ENCODE measurements at regions not wholly inside any gene's neighbourhood (a gene's known extent, or its start where the extent isn't known, plus 50 kb on each side); places are given as distances from the start of the nearest gene placed in this dataset.

DNA sequence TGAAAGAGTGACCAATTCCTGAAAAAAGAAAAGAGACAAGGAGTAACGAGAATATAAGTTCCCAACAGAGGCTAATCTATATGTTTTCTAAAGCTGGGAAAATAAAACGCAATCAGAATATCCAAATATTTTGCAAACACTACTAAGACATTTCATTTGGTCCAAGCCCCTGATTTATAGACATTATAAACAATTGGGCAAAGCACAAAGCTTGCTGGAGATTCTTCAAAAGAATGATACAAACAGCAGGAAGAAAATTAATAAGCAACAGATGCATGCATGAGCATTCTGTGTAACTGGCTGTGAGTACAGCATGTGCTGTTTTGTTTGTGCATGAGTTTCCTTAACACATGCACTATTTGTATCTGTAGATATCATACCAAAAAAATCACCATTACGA, 552.9 kb downstream of the LTN1 start:
- no peak overlapping the region for H3K4me3 Mint-ChIP-seq
- no peak overlapping the region for H2AFZ ChIP-seq (ENCODE audit: insufficient read depth, low read depth, low read length, poor library complexity, severe bottlenecking)
- no peak overlapping the region for H3K4me2 ChIP-seq (replicated peaks; ENCODE audit: low read depth, low read length, poor library complexity, severe bottlenecking)
- DNase-seq (no peak), ATAC-seq (ENCODE audit: low read depth) (no peak)
- POLR2A ChIA-PET, result no interaction called here
- H3K4me3 ChIP-seq (ENCODE audit: control extremely low read depth in 1 of 5, extremely low read depth in 1 of 5, insufficient read depth in 1 of 5, low read depth in 2 of 5, low read length in 4 of 5), result no peak overlapping the region
- H3K27me3 ChIP-seq (replicated peaks in 1 of 4; ENCODE audit: control extremely low read depth in 1 of 4, control insufficient read depth in 3 of 4, insufficient read depth in 4 of 4, low read length in 3 of 4), result no peaks in the 10 kb centered on the region
- H3K9me3 Mint-ChIP-seq (ENCODE audit: insufficient read depth), result no peaks in the 10 kb centered on the region
- no peaks in the 10 kb centered on the region for H3K36me3 ChIP-seq (replicated peaks in 1 of 2; ENCODE audit: control extremely low read depth in 1 of 2, control insufficient read depth in 1 of 2, extremely low read depth in 1 of 2, insufficient read depth in 2 of 2, low read length in 1 of 2)
- no peak for TF ChIP-seq CTCF (IDR thresholded peaks at IDR 0.05)
- no peak for TF ChIP-seq EZH2 (IDR thresholded peaks at IDR 0.05; ENCODE audit: borderline replicate concordance, insufficient read depth, low read depth, low read length, poor library complexity, severe bottlenecking)
- intact Hi-C loops (cut with micrococcal nuclease), result no loop called here
- no peaks in the 10 kb centered on the region for H3K4me1 Mint-ChIP-seq
- H3K79me2 ChIP-seq (ENCODE audit: control insufficient read depth, insufficient read depth, low read length), result no peaks in the 10 kb centered on the region
- no peaks in the 10 kb centered on the region for H3K27me3 Mint-ChIP-seq
- no peaks in the 10 kb centered on the region for H3K4me1 ChIP-seq (ENCODE audit: control insufficient read depth in 2 of 2, insufficient read depth in 2 of 2, low read length in 2 of 2)
- H3K27ac Mint-ChIP-seq, result no peak overlapping the region
- no CpG with 5 or more reads among the region's 3 CpGs for WGBS (ENCODE audit: insufficient coverage)
- no peaks in the 10 kb centered on the region for H4K20me1 ChIP-seq (ENCODE audit: control insufficient read depth, insufficient read depth, low read length, poor library complexity, severe bottlenecking)
- H3K27ac ChIP-seq (ENCODE audit: low read length in 2 of 2), result no peak overlapping the region
- no peak overlapping the region for H3K9ac ChIP-seq (ENCODE audit: low read length)
- H3K9me3 ChIP-seq (ENCODE audit: control extremely low read depth in 1 of 3, control insufficient read depth in 2 of 3, insufficient read depth in 1 of 3, low read length in 2 of 3), result no peaks in the 10 kb centered on the region
- CTCF ChIA-PET, result no interaction called here

DNA sequence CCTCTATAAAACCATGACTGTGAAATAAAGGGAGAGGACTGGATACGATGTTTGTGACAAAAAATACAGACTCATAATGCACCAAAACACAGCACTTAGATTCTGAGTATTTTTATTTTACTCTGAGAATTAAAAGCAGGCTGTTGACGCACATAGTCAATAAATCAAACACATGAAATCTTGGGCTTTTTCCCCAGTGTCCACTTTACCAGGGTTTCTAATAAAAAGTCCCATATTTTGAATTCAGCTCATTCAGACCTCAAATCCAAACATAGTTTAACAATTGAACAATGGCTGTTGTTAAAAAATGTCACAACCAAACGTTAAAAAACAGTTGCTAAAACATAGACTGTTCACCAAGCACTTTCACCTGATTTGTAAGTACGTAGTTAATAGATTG, 553.4 kb downstream of the LTN1 start:
- no peak overlapping the region for H3K9ac ChIP-seq (ENCODE audit: low read length)
- no peak for TF ChIP-seq CTCF (IDR thresholded peaks at IDR 0.05)
- no peak for TF ChIP-seq EZH2 (IDR thresholded peaks at IDR 0.05; ENCODE audit: borderline replicate concordance, insufficient read depth, low read depth, low read length, poor library complexity, severe bottlenecking)
- no peaks in the 10 kb centered on the region for H3K4me1 ChIP-seq (ENCODE audit: control insufficient read depth in 2 of 2, insufficient read depth in 2 of 2, low read length in 2 of 2)
- ChIA-PET CTCF (no interaction called here), POLR2A (no interaction called here)
- H3K27ac Mint-ChIP-seq, result no peak overlapping the region
- H3K4me2 ChIP-seq (replicated peaks; ENCODE audit: low read depth, low read length, poor library complexity, severe bottlenecking), result no peak overlapping the region
- no peaks in the 10 kb centered on the region for H3K27me3 Mint-ChIP-seq
- ATAC-seq (ENCODE audit: low read depth), result no peak
- H3K9me3 ChIP-seq (ENCODE audit: control extremely low read depth in 1 of 3, control insufficient read depth in 2 of 3, insufficient read depth in 1 of 3, low read length in 2 of 3), result no peaks in the 10 kb centered on the region
- H3K27ac ChIP-seq (ENCODE audit: low read length in 2 of 2), result no peak overlapping the region
- no peaks in the 10 kb centered on the region for H3K36me3 ChIP-seq (replicated peaks in 1 of 2; ENCODE audit: control extremely low read depth in 1 of 2, control insufficient read depth in 1 of 2, extremely low read depth in 1 of 2, insufficient read depth in 2 of 2, low read length in 1 of 2)
- no peaks in the 10 kb centered on the region for H3K4me1 Mint-ChIP-seq
- intact Hi-C loops (cut with micrococcal nuclease), result no loop called here
- no peaks in the 10 kb centered on the region for H3K27me3 ChIP-seq (replicated peaks in 1 of 4; ENCODE audit: control extremely low read depth in 1 of 4, control insufficient read depth in 3 of 4, insufficient read depth in 4 of 4, low read length in 3 of 4)
- no peak for DNase-seq
- no peak overlapping the region for H3K4me3 Mint-ChIP-seq
- H3K4me3 ChIP-seq (ENCODE audit: control extremely low read depth in 1 of 5, extremely low read depth in 1 of 5, insufficient read depth in 1 of 5, low read depth in 2 of 5, low read length in 4 of 5), result no peak overlapping the region
- no CpG with 5 or more reads among the region's 4 CpGs for WGBS (ENCODE audit: insufficient coverage)
- H2AFZ ChIP-seq (ENCODE audit: insufficient read depth, low read depth, low read length, poor library complexity, severe bottlenecking), result no peak overlapping the region
- H4K20me1 ChIP-seq (ENCODE audit: control insufficient read depth, insufficient read depth, low read length, poor library complexity, severe bottlenecking), result no peaks in the 10 kb centered on the region
- no peaks in the 10 kb centered on the region for H3K79me2 ChIP-seq (ENCODE audit: control insufficient read depth, insufficient read depth, low read length)
- no peaks in the 10 kb centered on the region for H3K9me3 Mint-ChIP-seq (ENCODE audit: insufficient read depth)
